Panc1 (cell line): ENCODE measurements at regions not wholly inside any gene's neighbourhood (a gene's known extent, or its start where the extent isn't known, plus 50 kb on each side); places are given as distances from the start of the nearest gene placed in this dataset.

Experiments used
- ATAC-seq: fragments of 200-7000 bp; cut with Tn5 transposase; 2 replicates; pipeline ENCODE4 v1.9.1; 2020; ENCODE audit warnings: mild to moderate bottlenecking, moderate library complexity
- BruUV-seq: library from RNA; stranded (reverse); fragments of 400-500 nt; replicated peaks from 2 replicates; lab custom pipeline; 2021; lab: Mats Ljungman, UMichigan
- CTCF ChIA-PET: fragments of 300-600 bp; sonication (Branson Sonifier 250); formaldehyde crosslinking; loops from one replicate; lab custom pipeline; 2022; ENCODE audit warnings: antibody characterized with exemption; lab: Charles Lee
- POLR2A ChIA-PET: fragments of 300-600 bp; sonication (Branson Sonifier 250); formaldehyde crosslinking; loops from one replicate; lab custom pipeline; 2022; ENCODE audit warnings: antibody characterized with exemption; lab: Charles Lee
- DNase-seq: peaks from one replicate; pipeline ENCODE4 v3.0.0-alpha.2; 2010; ENCODE audit warnings: low read depth, low spot score
- H3K27ac ChIP-seq: 2 replicates; pipeline ENCODE4 v1.5.1; 2011; ENCODE audit warnings: mild to moderate bottlenecking, low read length, inconsistent platforms
- H3K27me3 ChIP-seq: fragments of 200-500 bp; sonication (Bioruptor generic); 2 replicates; pipeline ENCODE4 v1.6.0; 2014; ENCODE audit warnings: low read length, inconsistent platforms; ENCODE audit not compliant: control insufficient read depth, insufficient read depth
- H3K36me3 ChIP-seq: fragments of 200-500 bp; sonication (Bioruptor generic); 2 replicates; pipeline ENCODE4 v1.5.1; 2014; ENCODE audit warnings: inconsistent platforms, mild to moderate bottlenecking, low read length, moderate library complexity; ENCODE audit not compliant: control insufficient read depth, insufficient read depth
- H3K4me1 ChIP-seq: 2 replicates; pipeline ENCODE4 v1.5.1; 2011; ENCODE audit warnings: inconsistent platforms, mild to moderate bottlenecking, low read length, moderate library complexity; ENCODE audit not compliant: control insufficient read depth, insufficient read depth
- H3K4me3 ChIP-seq, 2 experiments: 2 replicates each; pipeline ENCODE4 v1.5.1; 2011 to 2012; ENCODE audit warnings: low read depth in 2 of 2, low read length in 2 of 2, mild to moderate bottlenecking in 2 of 2, inconsistent platforms in 1 of 2, moderate library complexity in 1 of 2
- H3K9me3 ChIP-seq: fragments of 200-500 bp; sonication (Bioruptor generic); 2 replicates; pipeline ENCODE4 v1.5.1; 2014; ENCODE audit warnings: low read depth, mild to moderate bottlenecking, inconsistent platforms, low read length, moderate library complexity; ENCODE audit not compliant: control insufficient read depth, insufficient read depth
- CTCF ChIP-seq: fragments of 450-650 bp; IDR thresholded peaks from 2 replicates; pipeline ENCODE4 v1.5.1; 2017; ENCODE audit warnings: mild to moderate bottlenecking
- POLR2AphosphoS5 ChIP-seq: IDR thresholded peaks from 2 replicates; pipeline ENCODE4 v1.6.1; 2012; ENCODE audit warnings: mild to moderate bottlenecking, low read depth, low read length, moderate library complexity
- REST ChIP-seq, 2 experiments: IDR thresholded peaks; 2 replicates each; pipeline ENCODE4 v1.6.1; 2011 to 2012; ENCODE audit warnings: low read depth in 2 of 2, control low read depth in 1 of 2, low read length in 1 of 2, mild to moderate bottlenecking in 1 of 2, moderate library complexity in 1 of 2; ENCODE audit not compliant: insufficient read depth in 1 of 2
- SIN3A ChIP-seq: IDR thresholded peaks from 2 replicates; pipeline ENCODE4 v1.6.1; 2012; ENCODE audit warnings: low read depth, mild to moderate bottlenecking, low read length, moderate library complexity, borderline replicate concordance; ENCODE audit not compliant: insufficient read depth
- TCF7L2 ChIP-seq: IDR thresholded peaks from 2 replicates; pipeline ENCODE4 v1.6.1; 2011; ENCODE audit warnings: mild to moderate bottlenecking, low read depth, low read length, inconsistent platforms
- in situ Hi-C: cut with HindIII; loops from 2 replicates; pipeline ENCODE4 v1.10.0; 2016; ENCODE audit warnings: low sequenced_read_pairs, low pct_unique_long_range_greater_than_20kb
- intact Hi-C: fragments of 100-400 bp; cut with micrococcal nuclease; formaldehyde crosslinking; loops from one replicate; pipeline ENCODE4 v1.10.0; 2022; ENCODE audit not compliant: unreplicated experiment

DNA sequence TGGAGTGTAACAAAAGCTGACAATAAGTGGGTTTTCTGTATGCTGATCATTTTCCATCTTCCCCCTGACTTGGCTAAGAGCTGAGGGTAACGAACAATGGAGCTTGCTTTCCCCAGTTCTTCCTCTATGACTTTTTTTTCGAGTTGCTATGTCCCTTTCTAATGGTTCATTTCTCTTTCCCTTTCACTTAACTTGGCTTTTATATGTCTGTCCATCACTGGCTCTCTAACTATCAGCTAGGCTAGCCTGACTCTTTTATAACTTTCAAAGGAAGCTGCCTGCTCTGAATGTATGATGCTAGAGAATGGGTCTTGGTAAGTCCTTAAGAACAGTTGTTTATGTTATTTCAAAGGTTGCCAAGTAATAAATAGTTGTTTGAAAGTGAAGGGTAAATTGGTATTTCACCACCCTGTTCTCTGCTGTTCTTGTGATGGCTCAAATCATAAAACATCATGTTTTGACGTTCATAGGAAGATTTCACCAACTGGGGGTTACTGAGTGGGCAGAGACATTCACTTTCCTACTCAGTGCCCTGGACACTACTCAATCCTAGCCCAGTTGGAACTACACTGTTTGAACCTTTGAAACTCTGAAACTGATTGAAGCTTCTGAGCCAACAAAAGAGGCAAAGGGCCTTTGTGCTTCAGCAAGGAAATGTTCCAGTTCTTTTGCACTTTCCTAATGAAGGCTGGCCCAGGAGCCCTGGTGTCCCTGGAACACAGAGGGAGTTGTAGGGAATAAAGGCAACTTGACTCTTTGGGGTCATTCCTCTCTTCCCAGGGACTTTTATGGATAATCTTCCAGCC is 85.4 kb upstream of the PHYHIPL start:
- H3K36me3 ChIP-seq, result no peaks in the 10 kb centered on the region
- in situ Hi-C loops (no loop called here), intact Hi-C loops (no loop called here)
- no peaks in the 10 kb centered on the region; the same call in 1 of the 2 replicates for H3K9me3 ChIP-seq
- no peak overlapping the region for H3K4me3 ChIP-seq
- no peak for ATAC-seq
- no peak for DNase-seq
- no peak overlapping the region for H3K27ac ChIP-seq
- ChIA-PET CTCF (no interaction called here), POLR2A (interaction anchor here (0.6 kb wide), 1 partner anchor 29 kb away, joined by 14 read pairs; no protein-coding TSS in a partner anchor)
- TF ChIP-seq CTCF (no peak), TCF7L2 (no peak), POLR2AphosphoS5 (no peak), SIN3A (no peak), REST (IDR thresholded peaks at IDR 0.05; ENCODE audit: insufficient read depth in 1 of 2, low read depth in 2 of 2, low read length in 1 of 2) (no peak)
- no TSS peak for BruUV-seq
- no peaks in the 10 kb centered on the region for H3K27me3 ChIP-seq
- no peaks in the 10 kb centered on the region for H3K4me1 ChIP-seq

- Histone ChIP-seq H3K27me3 (no peaks in the 10 kb centered on the region), H3K9me3 (no peaks in the 10 kb centered on the region; the same call in 1 of the 2 replicates), H3K27ac (no peak overlapping the region), H3K4me1 (no peaks in the 10 kb centered on the region), H3K36me3 (no peaks in the 10 kb centered on the region), H3K4me3 (no peak overlapping the region)
- intact Hi-C loops (no loop called here), in situ Hi-C loops (no loop called here)
- no peak for TF ChIP-seq POLR2AphosphoS5
- TF ChIP-seq REST (IDR thresholded peaks at IDR 0.05; ENCODE audit: insufficient read depth in 1 of 2, low read depth in 2 of 2, low read length in 1 of 2), result no peak
- TF ChIP-seq SIN3A, result no peak
- TF ChIP-seq TCF7L2, result no peak
- TF ChIP-seq CTCF, result no peak
- ChIA-PET POLR2A (no interaction called here), CTCF (interaction anchor here (0.6 kb wide), 1 partner anchor 26 kb away, joined by 10 read pairs; no protein-coding TSS in a partner anchor)
- no TSS peak for BruUV-seq
- ATAC-seq, result no peak
- DNase-seq, result no peak
These were observed 83.0 kb upstream of the PHYHIPL start for GRCh38 chr10:59093461-59093860.
